HepG2 (cell line): ENCODE measurements at regions not wholly inside any gene's neighbourhood (a gene's known extent, or its start where the extent isn't known, plus 50 kb on each side); places are given as distances from the start of the nearest gene placed in this dataset.

ENCODE experiments used
- ATAC-seq: fragments of 200-7000 bp; cut with Tn5 transposase; 3 replicates; pipeline ENCODE4 v1.9.1; 2020; ENCODE audit warnings: mild to moderate bottlenecking, moderate library complexity
- BruUV-seq: library from RNA; stranded (reverse); fragments of 400-500 nt; replicated peaks from 2 replicates; lab custom pipeline; 2021; lab: Mats Ljungman, UMichigan
- CTCF ChIA-PET: fragments of 300-600 bp; formaldehyde crosslinking; extraction: SDS; loops from one replicate; lab custom pipeline; 2021; ENCODE audit warnings: low total read pairs, inconsistent platforms, low intra/inter-chr PET ratio; lab: Yijun Ruan, JAX
- POLR2A ChIA-PET: fragments of 350-600 bp; sonication (Branson Sonifier 250); formaldehyde crosslinking; loops from one replicate; lab custom pipeline; 2020; ENCODE audit warnings: antibody characterized with exemption, inconsistent platforms; lab: Yijun Ruan, JAX
- DNase-seq: peaks from one replicate; pipeline ENCODE4 v3.0.0-alpha.2; 2015; ENCODE audit warnings: low spot score
- FAIRE-seq: peaks from 3 replicates; lab custom pipeline; 2011; peaks lifted over from hg19 to GRCh38; lab: Jason Lieb, UNC
- H2AFZ ChIP-seq: one replicate; pipeline ENCODE4 v1.6.1; 2011; ENCODE audit warnings: low read length, inconsistent platforms
- H3K27ac ChIP-seq: fragments of 300-600 bp; 3 replicates; pipeline ENCODE4 v1.8.0; 2011; ENCODE audit warnings: mixed run types, mild to moderate bottlenecking, mixed read lengths, low read length, inconsistent platforms; ENCODE audit not compliant: insufficient read depth; ENCODE audit errors: extremely low read length
- H3K27me3 ChIP-seq, 2 experiments: fragments of 200-600 bp in 1 of 2; 2 replicates in 1 of 2; 3 replicates in 1 of 2; pipeline versions ENCODE4 v1.6.0 to v1.8.0; 2011; ENCODE audit warnings: low read length in 2 of 2, mild to moderate bottlenecking in 2 of 2, moderate library complexity in 2 of 2, inconsistent platforms in 1 of 2; ENCODE audit not compliant: insufficient read depth in 2 of 2, control insufficient read depth in 1 of 2
- H3K36me3 ChIP-seq, 2 experiments: fragments of 200-600 bp in 1 of 2; replicated peaks in 1 of 2; 2 replicates in 1 of 2; 3 replicates in 1 of 2; pipeline versions ENCODE4 v1.5.1 to v1.8.0; 2011; ENCODE audit warnings: low read length in 2 of 2, inconsistent platforms in 1 of 2; ENCODE audit not compliant: insufficient read depth in 2 of 2, control insufficient read depth in 1 of 2
- H3K4me1 ChIP-seq: 2 replicates; pipeline ENCODE4 v1.5.1; 2012; ENCODE audit warnings: low read length, inconsistent platforms; ENCODE audit not compliant: insufficient read depth
- H3K4me2 ChIP-seq: 2 replicates; pipeline ENCODE4 v1.6.0; 2011; ENCODE audit warnings: low read depth, low read length, inconsistent platforms
- H3K4me3 ChIP-seq, 3 experiments: fragments of 200-600 bp in 1 of 3; sonication (generic), shearing (Covaris generic) in 1 of 3; replicated peaks in 1 of 3; 2 replicates each; pipeline ENCODE4 v1.5.1; 2011 to 2016; ENCODE audit warnings: low read length in 3 of 3, inconsistent platforms in 2 of 3, low read depth in 2 of 3, mild to moderate bottlenecking in 2 of 3, control low read depth in 1 of 3, mixed read lengths in 1 of 3; ENCODE audit not compliant: insufficient read depth in 1 of 3
- H3K79me2 ChIP-seq: one replicate; pipeline ENCODE4 v1.6.1; 2011; ENCODE audit warnings: low read length, inconsistent platforms; ENCODE audit not compliant: insufficient read depth
- H3K9ac ChIP-seq: 2 replicates; pipeline ENCODE4 v1.6.0; 2011; ENCODE audit warnings: mild to moderate bottlenecking, low read depth, low read length, inconsistent platforms; ENCODE audit not compliant: insufficient read depth
- H3K9me3 ChIP-seq: 2 replicates; pipeline ENCODE4 v1.5.1; 2012; ENCODE audit warnings: mild to moderate bottlenecking, low read length
- H4K20me1 ChIP-seq: 2 replicates; pipeline ENCODE4 v1.6.0; 2011; ENCODE audit warnings: inconsistent platforms, mild to moderate bottlenecking, low read length, moderate library complexity; ENCODE audit not compliant: insufficient read depth
- ATF7 ChIP-seq, 2 experiments: fragments of 450-650 bp in 1 of 2; sonication (generic) in 1 of 2; formaldehyde crosslinking in 1 of 2; IDR thresholded peaks; 2 replicates each; pipeline versions ENCODE4 v1.4.0 to v1.6.1; 2016 to 2020; ENCODE audit warnings: antibody characterized with exemption in 1 of 2, mild to moderate bottlenecking in 1 of 2, missing genetic modification reagents in 1 of 2
- IRF2 ChIP-seq: IDR thresholded peaks from 2 replicates; pipeline ENCODE4 v1.6.1; 2018; ENCODE audit warnings: missing genetic modification reagents, missing compliant biosample characterization
- MAZ ChIP-seq, 2 experiments: sonication (generic) in 1 of 2; formaldehyde crosslinking in 1 of 2; IDR thresholded peaks; 2 replicates each; pipeline versions ENCODE4 v1.5.0 to v1.6.1; 2012 to 2020; ENCODE audit warnings: low read depth in 2 of 2, mild to moderate bottlenecking in 2 of 2, borderline replicate concordance in 1 of 2, improper control_type of control experiment in 1 of 2, low read length in 1 of 2, missing genetic modification reagents in 1 of 2, moderate library complexity in 1 of 2
- RARA ChIP-seq: IDR thresholded peaks from 2 replicates; pipeline ENCODE4 v1.6.1; 2016; ENCODE audit warnings: missing genetic modification reagents, missing compliant biosample characterization
- TIGD3 ChIP-seq: sonication (generic); formaldehyde crosslinking; IDR thresholded peaks from 2 replicates; pipeline ENCODE4 v1.5.1; 2020; ENCODE audit warnings: mild to moderate bottlenecking, missing genetic modification reagents, borderline replicate concordance
- ZBED4 ChIP-seq: sonication (generic); formaldehyde crosslinking; IDR thresholded peaks from 2 replicates; pipeline ENCODE4 v1.4.0; 2020; ENCODE audit warnings: missing genetic modification reagents, borderline replicate concordance
- ZNF543 ChIP-seq: sonication (generic); formaldehyde crosslinking; IDR thresholded peaks from 2 replicates; pipeline ENCODE4 v1.4.0; 2020; ENCODE audit warnings: mild to moderate bottlenecking, missing genetic modification reagents
- ZNF713 ChIP-seq: sonication (generic); formaldehyde crosslinking; IDR thresholded peaks from 2 replicates; pipeline ENCODE4 v1.4.0; 2020; ENCODE audit warnings: mild to moderate bottlenecking, missing genetic modification reagents
- WGBS: methylation state at CpG from one replicate; pipeline ENCODE4 v1.1.6; 2017; ENCODE audit warnings: low lambda C conversion rate; 5-methylcytosine and 5-hydroxymethylcytosine counted together
- in situ Hi-C: cut with HindIII; loops from 2 replicates; pipeline ENCODE4 v1.10.0; 2017; ENCODE audit warnings: low pct_unique_long_range_greater_than_20kb; ENCODE audit not compliant: extremely low pct_ligation_motif_present
- intact Hi-C: fragments of 100-400 bp; cut with micrococcal nuclease; formaldehyde crosslinking; loops from one replicate; pipeline ENCODE4 v1.10.0; 2022; ENCODE audit not compliant: unreplicated experiment

GRCh38 chrX:120742946-120743665 is 113.3 kb upstream of the C1GALT1C1 start:
- CTCF ChIA-PET, result no interaction called here
- Histone ChIP-seq H4K20me1 (no peaks in the 10 kb centered on the region), H3K9ac (no peak overlapping the region), H3K4me3 (no peak overlapping the region), H3K4me1 (peaks cover 37% of the 10 kb centered on the region), H3K9me3 (no peaks in the 10 kb centered on the region)
- 100% methylated on average over 3 of the region's 5 CpGs for WGBS
- no peak for ATAC-seq
- no peak for FAIRE-seq
- TF ChIP-seq ZNF713, result no peak
- TF ChIP-seq ATF7 (IDR thresholded peaks at IDR 0.05), result no peak
- no peak for TF ChIP-seq ATF7 (CRISPR knock-in tag; IDR thresholded peaks at IDR 0.05)
- TF ChIP-seq ZNF543 (CRISPR knock-in tag), result no peak
- no peak for TF ChIP-seq ZBED4 (CRISPR knock-in tag)
- TF ChIP-seq IRF2 (CRISPR knock-in tag), result no peak
- TF ChIP-seq MAZ (IDR thresholded peaks at IDR 0.05; ENCODE audit: borderline replicate concordance, low read depth, low read length), result no peak
- no peak for TF ChIP-seq MAZ (CRISPR knock-in tag; IDR thresholded peaks at IDR 0.05; ENCODE audit: low read depth)
- TF ChIP-seq TIGD3 (CRISPR knock-in tag), result no peak
- TF ChIP-seq RARA, result no peak
- TF ChIP-seq, all 625 proteins: peak for 0
- in situ Hi-C loops (no loop called here), intact Hi-C loops (no loop called here)
- Histone ChIP-seq H3K79me2 (no peaks in the 10 kb centered on the region), H3K27ac (no peak overlapping the region), H2AFZ (no peak overlapping the region), H3K36me3 (no peaks in the 10 kb centered on the region), H3K4me2 (no peak overlapping the region), H3K27me3 (no peaks in the 10 kb centered on the region)
- no TSS peak for BruUV-seq
- DNase-seq, result no peak
- POLR2A ChIA-PET, result no interaction called here
